KMS-11 (cell line): ENCODE measurements at regions not wholly inside any gene's neighbourhood (a gene's known extent, or its start where the extent isn't known, plus 50 kb on each side); places are given as distances from the start of the nearest gene placed in this dataset.

Source experiments
- H2AFZ ChIP-seq: fragments of 200-600 bp; sonication (generic); 2 replicates; pipeline ENCODE4 v1.6.1; 2016; ENCODE audit warnings: antibody characterized with exemption, mixed run types, low read depth
- H3K27ac ChIP-seq: fragments of 200-600 bp; sonication (generic); 2 replicates; pipeline ENCODE4 v1.6.1; 2016; ENCODE audit warnings: mild to moderate bottlenecking, mixed run types
- H3K27me3 ChIP-seq: fragments of 200-600 bp; sonication (generic); 2 replicates; pipeline ENCODE4 v1.6.1; 2017; ENCODE audit warnings: mild to moderate bottlenecking, low read depth, mixed run types, moderate library complexity; ENCODE audit not compliant: insufficient read depth
- H3K36me3 ChIP-seq: fragments of 200-600 bp; sonication (generic); 2 replicates; pipeline ENCODE4 v1.6.1; 2017; ENCODE audit warnings: mild to moderate bottlenecking, mixed run types; ENCODE audit not compliant: insufficient read depth
- H3K4me1 ChIP-seq: fragments of 200-600 bp; sonication (generic); 2 replicates; pipeline ENCODE4 v1.6.1; 2016; ENCODE audit warnings: mild to moderate bottlenecking, low read depth, mixed run types; ENCODE audit not compliant: poor library complexity, severe bottlenecking
- H3K4me2 ChIP-seq: fragments of 200-600 bp; sonication (generic); 2 replicates; pipeline ENCODE4 v1.7.0; 2016; ENCODE audit warnings: mild to moderate bottlenecking, mixed run types
- H3K4me3 ChIP-seq: fragments of 200-600 bp; sonication (generic); IDR thresholded peaks from 2 replicates; pipeline ENCODE4 v1.6.1; 2017; ENCODE audit warnings: low read depth, low read length, mixed read lengths; ENCODE audit not compliant: insufficient read depth
- H3K79me2 ChIP-seq: fragments of 200-600 bp; sonication (generic); 2 replicates; pipeline ENCODE4 v1.6.1; 2016; ENCODE audit warnings: low read depth, mixed run types; ENCODE audit not compliant: insufficient read depth
- H3K9ac ChIP-seq: fragments of 200-600 bp; sonication (generic); 2 replicates; pipeline ENCODE4 v1.6.1; 2016; ENCODE audit warnings: mild to moderate bottlenecking, mixed run types
- H4K20me1 ChIP-seq: fragments of 200-600 bp; sonication (generic); 2 replicates; pipeline ENCODE4 v1.6.1; 2016; ENCODE audit warnings: mild to moderate bottlenecking, mixed run types; ENCODE audit not compliant: insufficient read depth
- TF ChIP-seq, protein P1 (sequence below): fragments of 200-600 bp; sonication (generic); conservative IDR thresholded peaks from 2 replicates; pipeline ENCODE4 v1.6.1; 2017; ENCODE audit warnings: low read depth, mild to moderate bottlenecking, antibody characterized with exemption, low read length, moderate library complexity, mixed read lengths

DNA sequence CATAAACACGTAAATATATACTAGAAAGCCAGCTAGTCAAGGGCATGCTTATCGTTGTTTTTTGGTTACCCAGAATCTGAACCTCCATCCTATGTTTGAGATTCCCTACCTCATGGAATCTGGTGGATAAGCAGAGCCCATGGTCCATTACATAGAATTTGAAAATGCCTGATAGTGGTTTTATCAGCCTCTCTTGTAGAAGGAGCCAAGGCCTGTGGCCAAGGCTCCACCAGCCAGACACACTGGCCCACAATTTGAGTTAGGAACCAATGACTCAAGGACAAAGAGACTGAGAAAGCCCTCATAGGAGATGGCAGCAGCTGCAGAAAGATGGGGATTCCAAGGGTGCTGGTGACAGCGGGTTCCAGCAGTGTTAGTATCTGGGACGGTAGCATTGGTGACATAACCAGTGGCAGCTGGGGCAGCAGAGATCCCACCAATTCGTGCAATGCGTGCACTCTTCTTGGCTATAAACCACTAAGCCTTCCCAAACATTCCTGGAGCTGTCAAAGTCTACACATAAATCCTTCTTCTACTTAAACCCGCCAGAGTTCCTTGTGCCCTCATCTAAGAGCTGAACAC, 51.2 kb upstream of the RMDN2 start:
- H4K20me1 ChIP-seq, result no peaks in the 10 kb centered on the region
- no peaks in the 10 kb centered on the region for H3K79me2 ChIP-seq
- no peak overlapping the region for H3K27ac ChIP-seq
- H3K9ac ChIP-seq, result no peak overlapping the region
- TF ChIP-seq, protein P1, sequence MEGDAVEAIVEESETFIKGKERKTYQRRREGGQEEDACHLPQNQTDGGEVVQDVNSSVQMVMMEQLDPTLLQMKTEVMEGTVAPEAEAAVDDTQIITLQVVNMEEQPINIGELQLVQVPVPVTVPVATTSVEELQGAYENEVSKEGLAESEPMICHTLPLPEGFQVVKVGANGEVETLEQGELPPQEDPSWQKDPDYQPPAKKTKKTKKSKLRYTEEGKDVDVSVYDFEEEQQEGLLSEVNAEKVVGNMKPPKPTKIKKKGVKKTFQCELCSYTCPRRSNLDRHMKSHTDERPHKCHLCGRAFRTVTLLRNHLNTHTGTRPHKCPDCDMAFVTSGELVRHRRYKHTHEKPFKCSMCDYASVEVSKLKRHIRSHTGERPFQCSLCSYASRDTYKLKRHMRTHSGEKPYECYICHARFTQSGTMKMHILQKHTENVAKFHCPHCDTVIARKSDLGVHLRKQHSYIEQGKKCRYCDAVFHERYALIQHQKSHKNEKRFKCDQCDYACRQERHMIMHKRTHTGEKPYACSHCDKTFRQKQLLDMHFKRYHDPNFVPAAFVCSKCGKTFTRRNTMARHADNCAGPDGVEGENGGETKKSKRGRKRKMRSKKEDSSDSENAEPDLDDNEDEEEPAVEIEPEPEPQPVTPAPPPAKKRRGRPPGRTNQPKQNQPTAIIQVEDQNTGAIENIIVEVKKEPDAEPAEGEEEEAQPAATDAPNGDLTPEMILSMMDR, result no peak
- no peak overlapping the region for H3K4me3 ChIP-seq
- no peaks in the 10 kb centered on the region for H3K36me3 ChIP-seq
- H2AFZ ChIP-seq, result no peak overlapping the region
- peaks cover 12% of the 10 kb centered on the region for H3K4me1 ChIP-seq
- no peaks in the 10 kb centered on the region for H3K27me3 ChIP-seq
- H3K4me2 ChIP-seq, result no peak overlapping the region

DNA sequence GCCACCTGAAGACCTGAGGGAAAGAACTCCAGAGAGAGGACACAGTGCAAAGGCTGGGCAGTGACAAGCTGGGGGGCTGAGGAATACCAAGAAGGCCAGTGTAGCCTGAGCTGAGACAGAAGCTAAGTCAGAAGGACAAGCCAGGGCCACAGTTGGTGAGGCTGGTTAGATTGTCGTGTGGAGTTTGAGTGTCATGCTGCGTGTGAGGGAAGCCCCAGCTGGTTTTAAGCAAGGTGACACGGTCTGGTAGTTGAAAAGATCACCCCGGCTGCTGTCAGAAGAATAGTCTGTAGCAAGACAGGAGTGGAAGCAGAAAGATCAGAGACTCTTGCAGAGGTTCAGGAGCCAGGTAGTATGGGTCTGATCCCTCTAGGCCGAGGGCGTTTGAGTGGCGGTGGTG, 50.6 kb upstream of the RMDN2 start:
- Histone ChIP-seq H3K27me3 (no peaks in the 10 kb centered on the region), H2AFZ (no peak overlapping the region), H3K4me2 (no peak overlapping the region), H3K4me1 (peaks cover 12% of the 10 kb centered on the region), H4K20me1 (no peaks in the 10 kb centered on the region), H3K27ac (no peak overlapping the region), H3K4me3 (no peak overlapping the region), H3K79me2 (no peaks in the 10 kb centered on the region), H3K9ac (no peak overlapping the region), H3K36me3 (no peaks in the 10 kb centered on the region)
- TF ChIP-seq, protein P1, result no peak
